Gastrocnemius medialis (tissue), 4 donors: ENCODE measurements at regions not wholly inside any gene's neighbourhood (a gene's known extent, or its start where the extent isn't known, plus 50 kb on each side); places are given as distances from the start of the nearest gene placed in this dataset.

Experiments
- ATAC-seq, 2 donors: fragments of 150-250 bp; one replicate each; pipeline ENCODE4 v1.9.1; 2016
- DNase-seq, 2 donors: peaks; one replicate each; pipeline ENCODE4 v3.0.0-alpha.2; 2019
- H3K27ac ChIP-seq, 4 donors: fragments of 200-600 bp; sonication (generic); 1 replicate in 1 of 4; 2 replicates in 3 of 4; pipeline ENCODE4 v1.5.1; 2016 to 2018; ENCODE audit warnings: mild to moderate bottlenecking in 2 of 4, moderate library complexity in 1 of 4
- H3K27me3 ChIP-seq, 3 donors: fragments of 200-600 bp; sonication (generic) in 2 of 3; 1 replicate in 1 of 3; 2 replicates in 2 of 3; pipeline versions ENCODE4 v1.5.1 to v1.6.0; 2016 to 2019; ENCODE audit warnings: mild to moderate bottlenecking in 1 of 3, moderate library complexity in 1 of 3
- H3K36me3 ChIP-seq, 2 donors: fragments of 200-600 bp; sonication (generic) in 1 of 2; one replicate each; pipeline ENCODE4 v1.5.1; 2017 to 2018
- H3K4me1 ChIP-seq, 2 donors: fragments of 200-600 bp; sonication (generic) in 1 of 2; one replicate each; pipeline ENCODE4 v1.5.1; 2016 to 2017; ENCODE audit warnings: mild to moderate bottlenecking in 2 of 2
- H3K4me3 ChIP-seq, 4 donors: fragments of 200-600 bp; sonication (generic) in 3 of 4; 1 replicate in 1 of 4; 2 replicates in 3 of 4; pipeline ENCODE4 v1.5.1; 2016 to 2019; ENCODE audit warnings: mild to moderate bottlenecking in 2 of 4
- H3K9me3 ChIP-seq, 3 donors: fragments of 200-600 bp; sonication (generic) in 2 of 3; 1 replicate in 1 of 3; 2 replicates in 2 of 3; pipeline ENCODE4 v1.5.1; 2016 to 2019
- POLR2A ChIP-seq, 2 donors: fragments of 450-650 bp; IDR thresholded peaks; one replicate each; pipeline ENCODE4 v1.6.1; 2017; ENCODE audit warnings: antibody characterized with exemption in 2 of 2, mild to moderate bottlenecking in 2 of 2, moderate library complexity in 2 of 2
- in situ Hi-C, 4 donors: fragments of 200-750 bp; cut with MboI; loops; one replicate each; pipeline versions ENCODE4 v1.15.0 to v1.8.0; 2017; ENCODE audit warnings: low sequenced_read_pairs in 4 of 4
- intact Hi-C: fragments of 100-400 bp; cut with DNase I; formaldehyde crosslinking; loops from one replicate; pipeline ENCODE4 v1.15.1; 2023; ENCODE audit warnings: low total_unique reads
- TF ChIP-seq, protein P1 (sequence below), 5 experiments: fragments of 450-650 bp in 3 of 5; fragments of 200-600 bp in 2 of 5; sonication (generic) in 2 of 5; IDR thresholded peaks in 4 of 5; conservative IDR thresholded peaks in 1 of 5; 1 replicate in 4 of 5; 2 replicates in 1 of 5; pipeline ENCODE4 v1.5.1; 2016 to 2019; ENCODE audit warnings: antibody characterized with exemption in 5 of 5, mild to moderate bottlenecking in 3 of 5, moderate library complexity in 3 of 5

DNA sequence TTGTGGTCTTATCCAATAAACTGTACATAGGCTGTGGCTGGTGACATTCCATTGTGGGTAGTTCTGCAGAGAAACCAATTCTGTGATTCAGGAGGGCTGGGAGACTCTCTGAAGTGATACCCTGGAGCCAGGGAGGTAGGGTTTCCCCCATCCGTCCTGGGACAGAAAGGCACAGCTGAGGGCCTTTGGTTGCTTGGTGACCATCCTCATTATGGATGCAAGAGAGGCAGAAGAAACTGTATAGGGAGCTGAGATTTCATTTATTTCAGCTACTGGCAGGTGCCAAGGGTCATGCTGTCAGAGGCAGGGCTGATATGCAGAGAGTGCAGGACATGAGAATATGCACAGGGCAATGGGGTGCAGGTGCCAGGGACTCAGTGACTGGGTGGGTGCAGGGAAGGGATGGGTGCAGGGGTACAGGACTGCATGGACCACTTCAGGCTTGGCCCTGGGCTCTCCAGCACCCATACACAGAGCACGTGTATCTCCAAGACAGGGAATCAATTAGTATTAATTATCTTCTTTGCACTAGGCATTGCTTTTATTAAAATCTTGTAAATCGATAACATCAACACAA is 236.5 kb downstream of the ICE1 start:
- no peaks in the 10 kb centered on the region for H3K36me3 ChIP-seq
- in situ Hi-C loops: no loop called here
- H3K4me1 ChIP-seq: peaks cover 4 to 22% of the 10 kb centered on the region in 2 donors
- H3K9me3 ChIP-seq: no peaks in the 10 kb centered on the region
- no peaks in the 10 kb centered on the region for H3K27me3 ChIP-seq
- DNase-seq: no peak
- intact Hi-C loops: loop anchor here (10.0 kb wide), 1 partner anchor 164 kb away; no protein-coding TSS in a partner anchor
- ATAC-seq: no peak
- no peak overlapping the region for H3K4me3 ChIP-seq
- TF ChIP-seq, protein P1, sequence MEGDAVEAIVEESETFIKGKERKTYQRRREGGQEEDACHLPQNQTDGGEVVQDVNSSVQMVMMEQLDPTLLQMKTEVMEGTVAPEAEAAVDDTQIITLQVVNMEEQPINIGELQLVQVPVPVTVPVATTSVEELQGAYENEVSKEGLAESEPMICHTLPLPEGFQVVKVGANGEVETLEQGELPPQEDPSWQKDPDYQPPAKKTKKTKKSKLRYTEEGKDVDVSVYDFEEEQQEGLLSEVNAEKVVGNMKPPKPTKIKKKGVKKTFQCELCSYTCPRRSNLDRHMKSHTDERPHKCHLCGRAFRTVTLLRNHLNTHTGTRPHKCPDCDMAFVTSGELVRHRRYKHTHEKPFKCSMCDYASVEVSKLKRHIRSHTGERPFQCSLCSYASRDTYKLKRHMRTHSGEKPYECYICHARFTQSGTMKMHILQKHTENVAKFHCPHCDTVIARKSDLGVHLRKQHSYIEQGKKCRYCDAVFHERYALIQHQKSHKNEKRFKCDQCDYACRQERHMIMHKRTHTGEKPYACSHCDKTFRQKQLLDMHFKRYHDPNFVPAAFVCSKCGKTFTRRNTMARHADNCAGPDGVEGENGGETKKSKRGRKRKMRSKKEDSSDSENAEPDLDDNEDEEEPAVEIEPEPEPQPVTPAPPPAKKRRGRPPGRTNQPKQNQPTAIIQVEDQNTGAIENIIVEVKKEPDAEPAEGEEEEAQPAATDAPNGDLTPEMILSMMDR (IDR thresholded peaks at IDR 0.05 in 4 of 5, conservative IDR thresholded peaks at IDR 0.05 in 1 of 5): no peak
- no peak for TF ChIP-seq POLR2A (IDR thresholded peaks at IDR 0.05)
- no peak overlapping the region for H3K27ac ChIP-seq

- peak; percentile 92 to 98 for ATAC-seq
- no peak for TF ChIP-seq POLR2A (IDR thresholded peaks at IDR 0.05)
- TF ChIP-seq, protein P1 (IDR thresholded peaks at IDR 0.05 in 4 of 5, conservative IDR thresholded peaks at IDR 0.05 in 1 of 5): no peak
- H3K4me3 ChIP-seq: peak overlapping the region; percentile 9 to 43 (median 14)
Measured at GRCh38 chr5:5658226-5658625, 235.7 kb downstream of the ICE1 start.

DNA sequence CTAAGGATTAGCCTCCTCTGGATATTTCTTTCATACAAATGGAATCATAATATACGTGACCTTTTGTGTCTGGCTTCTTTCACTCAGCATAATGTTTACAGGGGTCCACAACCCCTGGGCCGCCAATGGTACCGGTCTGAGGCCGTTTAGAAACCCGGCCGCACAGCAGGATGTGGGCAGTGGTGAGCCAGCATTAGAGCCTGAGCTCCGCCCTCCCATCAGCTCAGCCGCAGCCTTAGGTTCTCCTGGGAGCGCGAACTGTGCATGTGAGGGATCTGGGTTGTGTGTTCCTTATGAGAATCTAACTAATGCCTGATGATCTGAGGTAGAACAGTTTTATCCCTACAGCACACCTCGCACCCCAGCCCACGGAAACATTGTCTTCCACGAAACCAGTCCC is 229.7 kb downstream of the ICE1 start:
- ATAC-seq (no peak), DNase-seq (no peak)
- TF ChIP-seq POLR2A (IDR thresholded peaks at IDR 0.05): no peak
- TF ChIP-seq, protein P1 (IDR thresholded peaks at IDR 0.05 in 4 of 5, conservative IDR thresholded peaks at IDR 0.05 in 1 of 5): no peak
- no peak overlapping the region for H3K27ac ChIP-seq
- no peaks in the 10 kb centered on the region for H3K9me3 ChIP-seq
- in situ Hi-C loops: no loop called here
- H3K4me3 ChIP-seq: no peak overlapping the region
- H3K27me3 ChIP-seq: no peaks in the 10 kb centered on the region
- intact Hi-C loops: loop anchor here (10.0 kb wide), 1 partner anchor 157 kb away; no protein-coding TSS in a partner anchor
- no peaks in the 10 kb centered on the region for H3K36me3 ChIP-seq
- H3K4me1 ChIP-seq: peaks cover 0 to 5% of the 10 kb centered on the region in 2 donors

More at GRCh38 chr5:5658226-5658625, 235.7 kb downstream of the ICE1 start:
- no peaks in the 10 kb centered on the region for H3K36me3 ChIP-seq
- in situ Hi-C loops: no loop called here
- peak; percentile 31 to 38 for DNase-seq
- peak overlapping the region in 3 of 4 donors; percentile 23 to 41 (median 28) for H3K27ac ChIP-seq
- intact Hi-C loops: loop anchor here (10.0 kb wide), 1 partner anchor 163 kb away; no protein-coding TSS in a partner anchor
- H3K9me3 ChIP-seq: no peaks in the 10 kb centered on the region
- H3K27me3 ChIP-seq: no peaks in the 10 kb centered on the region
- H3K4me1 ChIP-seq: peaks cover 4 to 22% of the 10 kb centered on the region in 2 donors

DNA sequence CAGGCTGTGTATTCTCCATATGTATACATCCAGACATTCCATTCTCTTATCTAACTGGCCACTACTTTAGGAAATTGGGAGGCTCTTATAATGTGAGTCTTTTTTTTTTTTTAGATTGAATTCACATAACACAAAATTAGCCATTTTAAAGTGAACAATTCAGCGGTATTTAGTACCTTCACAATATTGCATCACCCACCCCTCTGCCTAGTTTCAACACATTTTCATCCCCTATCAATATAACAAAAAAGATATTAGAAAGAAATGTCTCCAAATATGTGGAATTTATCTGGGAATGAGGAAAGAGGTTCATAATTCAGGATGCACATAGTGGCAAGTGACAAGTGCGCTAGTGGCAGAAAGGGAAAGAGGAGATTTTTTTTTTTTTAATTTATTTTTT is 228.5 kb downstream of the ICE1 start:
- no peak overlapping the region for H3K4me3 ChIP-seq
- H3K27me3 ChIP-seq: no peaks in the 10 kb centered on the region
- H3K27ac ChIP-seq: no peak overlapping the region
- intact Hi-C loops: loop anchor here (10.0 kb wide), 1 partner anchor 156 kb away; no protein-coding TSS in a partner anchor
- DNase-seq (no peak), ATAC-seq (no peak)
- peaks cover 0 to 5% of the 10 kb centered on the region in 2 donors for H3K4me1 ChIP-seq
- in situ Hi-C loops: no loop called here
- TF ChIP-seq, protein P1 (IDR thresholded peaks at IDR 0.05 in 4 of 5, conservative IDR thresholded peaks at IDR 0.05 in 1 of 5): no peak
- no peak for TF ChIP-seq POLR2A (IDR thresholded peaks at IDR 0.05)
- H3K9me3 ChIP-seq: no peaks in the 10 kb centered on the region
- no peaks in the 10 kb centered on the region for H3K36me3 ChIP-seq
